ENCODE measurements at regions not wholly inside any gene's neighbourhood (a gene's known extent, or its start where the extent isn't known, plus 50 kb on each side); places are given as distances from the start of the nearest gene placed in this dataset.

- intact Hi-C loops (cut with DNase I; ENCODE audit: low total_unique reads), result no loop called here
- TF ChIP-seq POLR2A (IDR thresholded peaks at IDR 0.05) (no peak), POLR2AphosphoS5 (IDR thresholded peaks at IDR 0.05) (no peak), CTCF (IDR thresholded peaks at IDR 0.05) (no peak)
These were observed 175.4 kb upstream of the PGRMC2 start for GRCh38 chr4:128463006-128463405.

GRCh38 chr4:128462103-128462783, 174.6 kb upstream of the PGRMC2 start:
- DNase-seq (ENCODE audit: low spot score in 2 of 2), result no peak
- no peaks in the 10 kb centered on the region for H3K9me3 ChIP-seq
- H3K4me1 ChIP-seq, result no peaks in the 10 kb centered on the region
- H3K27me3 ChIP-seq, result no peaks in the 10 kb centered on the region
- H3K4me3 ChIP-seq, result no peak overlapping the region
- H3K36me3 ChIP-seq, result no peaks in the 10 kb centered on the region
- TF ChIP-seq CTCF (IDR thresholded peaks at IDR 0.05) (no peak), POLR2A (IDR thresholded peaks at IDR 0.05) (no peak), POLR2AphosphoS5 (IDR thresholded peaks at IDR 0.05) (no peak)
- H3K27ac ChIP-seq, result no peak overlapping the region
- intact Hi-C loops (cut with DNase I; ENCODE audit: low total_unique reads), result no loop called here

More at GRCh38 chr4:128463006-128463405, 175.4 kb upstream of the PGRMC2 start:
- Histone ChIP-seq H3K9me3 (no peaks in the 10 kb centered on the region), H3K4me1 (no peaks in the 10 kb centered on the region), H3K27ac (no peak overlapping the region), H3K36me3 (no peaks in the 10 kb centered on the region), H3K4me3 (no peak overlapping the region), H3K27me3 (no peaks in the 10 kb centered on the region)
- DNase-seq (ENCODE audit: low spot score in 2 of 2), result no peak

- Histone ChIP-seq H3K4me1 (no peaks in the 10 kb centered on the region), H3K27me3 (no peaks in the 10 kb centered on the region), H3K4me3 (no peak overlapping the region), H3K9me3 (no peaks in the 10 kb centered on the region), H3K27ac (peak overlapping the region; percentile 43), H3K36me3 (no peaks in the 10 kb centered on the region)
- intact Hi-C loops (cut with DNase I; ENCODE audit: low total_unique reads), result no loop called here
- TF ChIP-seq POLR2AphosphoS5 (IDR thresholded peaks at IDR 0.05), result no peak
- TF ChIP-seq POLR2A (IDR thresholded peaks at IDR 0.05), result no peak
- no peak for TF ChIP-seq CTCF (IDR thresholded peaks at IDR 0.05)
- DNase-seq (ENCODE audit: low spot score in 2 of 2), result no peak
These were observed 173.9 kb upstream of the PGRMC2 start for GRCh38 chr4:128461291-128462102.

- H3K27ac ChIP-seq, result no peak overlapping the region
- intact Hi-C loops (cut with DNase I; ENCODE audit: low total_unique reads), result no loop called here
- H3K4me3 ChIP-seq, result no peak overlapping the region
- no peaks in the 10 kb centered on the region for H3K9me3 ChIP-seq
- no peaks in the 10 kb centered on the region for H3K27me3 ChIP-seq
- TF ChIP-seq POLR2A (IDR thresholded peaks at IDR 0.05) (no peak), POLR2AphosphoS5 (IDR thresholded peaks at IDR 0.05) (no peak), CTCF (IDR thresholded peaks at IDR 0.05) (no peak)
- no peak for DNase-seq (ENCODE audit: low spot score in 2 of 2)
- no peaks in the 10 kb centered on the region for H3K36me3 ChIP-seq
- no peaks in the 10 kb centered on the region for H3K4me1 ChIP-seq
These were observed 171.9 kb upstream of the PGRMC2 start for GRCh38 chr4:128459547-128459946.

GRCh38 chr4:128458816-128459215, 171.2 kb upstream of the PGRMC2 start:
- intact Hi-C loops (cut with DNase I; ENCODE audit: low total_unique reads), result no loop called here

More at GRCh38 chr4:128458816-128459215, 171.2 kb upstream of the PGRMC2 start:
- DNase-seq (ENCODE audit: low spot score in 2 of 2), result no peak
- Histone ChIP-seq H3K9me3 (no peaks in the 10 kb centered on the region), H3K27me3 (no peaks in the 10 kb centered on the region), H3K36me3 (no peaks in the 10 kb centered on the region), H3K4me3 (no peak overlapping the region), H3K27ac (no peak overlapping the region), H3K4me1 (no peaks in the 10 kb centered on the region)
- TF ChIP-seq POLR2A (IDR thresholded peaks at IDR 0.05), result no peak
- no peak for TF ChIP-seq POLR2AphosphoS5 (IDR thresholded peaks at IDR 0.05)
- TF ChIP-seq CTCF (IDR thresholded peaks at IDR 0.05), result no peak

All from breast epithelium (tissue), 4 donors.